Astrocyte of the spinal cord (primary cell): ENCODE measurements at regions not wholly inside any gene's neighbourhood (a gene's known extent, or its start where the extent isn't known, plus 50 kb on each side); places are given as distances from the start of the nearest gene placed in this dataset.
"Not testable (repeated sequence)": the region's sequence is repeated elsewhere in the genome, so short reads cannot be mapped to it uniquely, and the experiment has no call there.

Experiments used
- DNase-seq: peaks from one replicate; pipeline ENCODE4 v3.0.0; 2011; ENCODE audit warnings: low read depth, low spot score
- H3K4me3 ChIP-seq: 2 replicates; pipeline ENCODE4 v1.5.1; 2011; ENCODE audit warnings: low read depth, mild to moderate bottlenecking, low read length, moderate library complexity
- in situ Hi-C: cut with HindIII; loops from 2 replicates; pipeline ENCODE4 v1.10.0; 2017; ENCODE audit warnings: low sequenced_read_pairs
- TF ChIP-seq, protein P1 (sequence below): IDR thresholded peaks from 2 replicates; pipeline ENCODE4 v1.5.1; 2012; ENCODE audit warnings: low read depth, mild to moderate bottlenecking, low read length, inconsistent platforms

DNA sequence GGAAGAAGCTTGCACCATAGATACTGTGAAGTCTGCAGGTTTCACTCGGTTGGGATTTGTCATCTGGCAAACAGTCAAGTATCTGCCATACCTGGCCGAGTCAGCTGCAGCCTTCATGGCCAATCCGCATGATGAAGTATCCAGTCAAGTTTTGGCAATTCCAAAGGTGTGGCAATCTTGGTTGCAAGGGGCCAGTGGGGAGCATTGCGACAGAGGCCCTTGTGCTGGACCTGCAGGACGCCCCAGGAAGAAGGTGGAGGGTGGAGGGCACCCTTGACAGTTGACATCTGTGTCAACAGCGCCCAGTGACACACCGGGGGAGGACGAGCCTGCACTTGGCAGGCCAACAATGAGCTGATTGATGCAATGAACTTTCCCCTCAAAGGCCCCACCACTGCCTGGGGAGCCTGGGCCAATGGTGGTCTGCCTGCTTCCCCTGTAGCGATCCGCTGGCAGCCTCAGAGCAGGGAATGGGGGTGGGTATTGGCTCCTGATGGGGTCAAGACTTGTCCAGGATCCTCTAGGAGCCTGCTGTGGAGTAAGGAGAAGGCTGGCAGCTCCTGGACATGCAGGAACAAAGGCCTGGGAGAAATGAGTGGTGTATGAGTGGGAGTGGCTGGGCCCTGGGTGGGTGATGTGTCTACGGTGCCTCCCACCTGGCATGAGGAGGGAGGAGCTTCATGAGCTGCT lies 122.8 kb upstream of the PITX1 start:
- in situ Hi-C loops: no loop called here
- H3K4me3 ChIP-seq: no peak overlapping the region
- no peak for DNase-seq
- TF ChIP-seq, protein P1, sequence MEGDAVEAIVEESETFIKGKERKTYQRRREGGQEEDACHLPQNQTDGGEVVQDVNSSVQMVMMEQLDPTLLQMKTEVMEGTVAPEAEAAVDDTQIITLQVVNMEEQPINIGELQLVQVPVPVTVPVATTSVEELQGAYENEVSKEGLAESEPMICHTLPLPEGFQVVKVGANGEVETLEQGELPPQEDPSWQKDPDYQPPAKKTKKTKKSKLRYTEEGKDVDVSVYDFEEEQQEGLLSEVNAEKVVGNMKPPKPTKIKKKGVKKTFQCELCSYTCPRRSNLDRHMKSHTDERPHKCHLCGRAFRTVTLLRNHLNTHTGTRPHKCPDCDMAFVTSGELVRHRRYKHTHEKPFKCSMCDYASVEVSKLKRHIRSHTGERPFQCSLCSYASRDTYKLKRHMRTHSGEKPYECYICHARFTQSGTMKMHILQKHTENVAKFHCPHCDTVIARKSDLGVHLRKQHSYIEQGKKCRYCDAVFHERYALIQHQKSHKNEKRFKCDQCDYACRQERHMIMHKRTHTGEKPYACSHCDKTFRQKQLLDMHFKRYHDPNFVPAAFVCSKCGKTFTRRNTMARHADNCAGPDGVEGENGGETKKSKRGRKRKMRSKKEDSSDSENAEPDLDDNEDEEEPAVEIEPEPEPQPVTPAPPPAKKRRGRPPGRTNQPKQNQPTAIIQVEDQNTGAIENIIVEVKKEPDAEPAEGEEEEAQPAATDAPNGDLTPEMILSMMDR: no peak

DNA sequence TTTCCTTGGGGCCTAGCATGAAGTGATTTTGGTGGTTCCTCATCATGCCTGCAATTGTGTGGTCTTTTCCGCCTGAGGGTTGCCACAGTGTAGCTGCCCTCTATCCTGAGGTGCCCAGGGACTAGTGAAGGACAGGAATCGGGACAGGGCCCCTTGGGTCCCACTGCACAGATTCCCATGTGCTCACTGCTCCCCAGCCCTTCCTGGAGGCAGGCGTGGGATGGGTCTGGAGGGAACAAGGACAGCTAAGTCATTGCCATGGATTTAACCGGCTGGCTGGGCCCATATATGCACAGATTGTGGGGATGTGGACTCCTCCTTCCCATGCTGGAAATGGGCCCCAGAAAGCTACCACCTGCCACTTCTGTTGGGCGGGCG lies 122.3 kb upstream of the PITX1 start:
- in situ Hi-C loops: no loop called here
- TF ChIP-seq, protein P1: no peak
- no peak overlapping the region for H3K4me3 ChIP-seq
- DNase-seq: no peak

DNA sequence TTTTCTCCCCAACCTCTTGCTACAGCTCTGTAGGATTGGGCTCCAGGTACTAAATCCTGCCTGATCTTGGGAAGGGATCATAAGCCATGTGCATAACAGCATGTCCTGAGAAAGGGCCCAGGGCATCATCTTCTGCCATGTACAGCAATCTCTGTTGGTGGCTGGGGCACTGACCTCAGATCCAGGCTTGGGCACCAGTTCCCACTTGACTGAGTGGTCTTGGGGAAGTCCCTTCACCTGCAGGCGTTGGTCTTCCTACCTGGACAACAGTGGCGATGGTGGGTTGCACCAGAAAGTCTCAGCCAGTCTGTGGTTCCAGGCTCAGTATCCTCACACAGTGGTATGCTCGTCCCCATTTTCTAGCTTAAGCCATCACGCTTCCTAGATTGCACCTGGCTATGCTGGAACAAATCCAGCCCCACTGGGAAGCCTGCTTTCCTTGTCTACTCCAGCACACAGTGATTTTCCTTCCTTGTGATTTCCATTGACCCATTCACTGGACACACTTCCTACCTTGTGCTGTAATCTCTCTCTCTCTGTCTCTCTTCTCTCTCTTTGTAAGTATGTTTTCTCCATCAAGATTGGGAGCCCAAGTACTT lies 121.7 kb upstream of the PITX1 start:
- in situ Hi-C loops: no loop called here
- TF ChIP-seq, protein P1: no peak
- no peak for DNase-seq
- no peak overlapping the region for H3K4me3 ChIP-seq

DNA sequence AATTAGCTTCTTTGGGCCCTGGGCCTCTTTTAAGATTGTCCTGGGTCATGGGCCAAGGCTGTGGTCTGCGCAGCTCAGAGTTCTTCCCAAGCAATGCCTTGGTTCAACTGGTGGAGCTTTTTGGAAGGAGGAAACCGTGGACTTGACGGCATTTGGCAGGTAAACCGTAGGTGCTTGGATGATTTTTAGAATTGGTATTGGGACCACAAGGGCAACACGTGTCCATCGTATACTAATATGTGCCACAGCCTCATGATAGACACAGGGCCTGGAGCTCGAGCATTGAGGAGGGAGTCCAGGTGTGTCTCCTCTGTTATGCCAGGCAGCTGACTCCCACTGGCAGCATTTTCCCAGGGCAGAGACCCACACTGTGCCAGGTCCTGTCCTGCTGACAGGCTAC lies 120.9 kb upstream of the PITX1 start:
- no peak overlapping the region for H3K4me3 ChIP-seq
- DNase-seq: no peak
- in situ Hi-C loops: no loop called here
- TF ChIP-seq, protein P1: no peak

DNA sequence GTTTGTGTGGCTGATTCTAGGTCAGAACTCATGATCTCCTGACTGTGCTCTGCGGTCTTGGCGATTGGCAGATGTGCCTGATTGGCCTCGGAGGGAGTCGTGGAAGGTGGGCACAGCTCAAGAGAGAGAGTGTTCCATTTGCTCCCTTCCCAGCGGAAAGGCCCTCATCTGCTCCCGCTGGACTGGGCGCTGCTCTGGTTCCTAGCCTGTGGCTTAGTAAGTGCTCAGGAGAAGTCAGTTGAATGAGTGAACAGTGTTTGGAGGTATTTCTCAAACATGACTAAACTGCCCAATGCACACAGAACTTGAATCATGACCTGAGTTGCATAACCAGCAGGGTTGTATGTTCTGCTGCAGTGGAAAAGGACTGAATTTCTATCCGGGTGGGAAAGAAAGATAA lies 120.2 kb upstream of the PITX1 start:
- TF ChIP-seq, protein P1: no peak
- H3K4me3 ChIP-seq: no peak overlapping the region
- no peak for DNase-seq
- in situ Hi-C loops: no loop called here

DNA sequence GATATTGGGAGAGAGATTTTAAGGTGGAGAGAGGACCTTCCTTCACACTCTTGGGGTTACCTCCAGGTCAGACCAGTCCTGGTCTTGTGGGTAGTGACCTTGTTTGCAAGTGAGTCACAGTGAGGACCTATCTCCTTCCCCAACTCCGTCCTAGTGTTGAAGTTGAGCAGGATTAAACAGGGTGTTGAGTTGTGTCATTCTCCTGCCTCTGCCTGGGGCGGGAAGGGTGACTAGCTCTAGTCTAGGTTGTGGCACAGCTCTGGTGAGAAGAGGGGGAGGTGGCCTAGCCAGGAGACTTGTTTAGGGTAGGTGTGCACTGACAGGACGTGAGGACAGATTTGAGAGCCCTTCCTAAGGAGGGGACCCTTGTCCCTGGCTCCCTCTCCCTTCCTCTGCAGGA lies 119.6 kb upstream of the PITX1 start:
- TF ChIP-seq, protein P1: no peak
- no peak overlapping the region for H3K4me3 ChIP-seq
- in situ Hi-C loops: no loop called here
- no peak for DNase-seq

DNA sequence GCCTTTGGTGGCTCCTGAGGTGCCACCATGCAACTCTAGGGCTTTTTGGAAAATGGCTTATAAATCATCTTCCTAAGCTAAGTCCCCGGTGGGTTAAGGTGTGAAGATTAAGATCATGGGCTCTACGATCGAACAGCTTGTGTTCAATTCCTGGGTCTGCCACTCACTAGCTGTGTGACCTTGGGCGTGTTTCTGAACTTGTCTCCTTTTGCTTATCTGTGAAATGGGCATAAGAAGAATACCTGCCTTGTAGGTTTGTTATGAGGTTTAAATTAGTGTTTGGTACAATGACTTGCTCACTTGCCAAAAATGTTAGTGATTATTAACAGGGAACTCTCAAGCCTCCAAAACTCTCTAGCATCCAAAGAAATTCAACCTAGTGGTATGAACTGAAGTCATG lies 119.2 kb upstream of the PITX1 start:
- no peak overlapping the region for H3K4me3 ChIP-seq
- TF ChIP-seq, protein P1: no peak
- no peak for DNase-seq
- in situ Hi-C loops: no loop called here

DNA sequence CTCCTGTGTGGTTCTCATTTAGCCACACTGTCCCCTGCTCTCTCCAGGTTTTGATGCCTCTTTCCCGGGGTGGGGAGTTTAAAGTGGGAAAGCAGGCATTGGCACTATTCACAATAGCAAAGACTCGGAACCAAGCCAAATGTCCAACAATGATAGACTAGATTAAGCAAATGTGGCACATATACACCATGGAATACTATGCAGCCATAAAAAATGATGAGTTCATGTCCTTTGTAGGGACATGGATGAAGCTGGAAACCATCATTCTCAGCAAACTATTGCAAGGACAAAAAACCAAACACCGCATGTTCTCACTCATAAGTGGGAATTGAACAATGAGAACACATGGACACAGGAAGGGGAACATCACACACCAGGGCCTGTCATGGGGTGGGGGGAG lies 117.6 kb upstream of the PITX1 start:
- H3K4me3 ChIP-seq, DNase-seq, in situ Hi-C loops: not testable (repeated sequence)
